ENCODE measurements at regions not wholly inside any gene's neighbourhood (a gene's known extent, or its start where the extent isn't known, plus 50 kb on each side); places are given as distances from the start of the nearest gene placed in this dataset.

DNA sequence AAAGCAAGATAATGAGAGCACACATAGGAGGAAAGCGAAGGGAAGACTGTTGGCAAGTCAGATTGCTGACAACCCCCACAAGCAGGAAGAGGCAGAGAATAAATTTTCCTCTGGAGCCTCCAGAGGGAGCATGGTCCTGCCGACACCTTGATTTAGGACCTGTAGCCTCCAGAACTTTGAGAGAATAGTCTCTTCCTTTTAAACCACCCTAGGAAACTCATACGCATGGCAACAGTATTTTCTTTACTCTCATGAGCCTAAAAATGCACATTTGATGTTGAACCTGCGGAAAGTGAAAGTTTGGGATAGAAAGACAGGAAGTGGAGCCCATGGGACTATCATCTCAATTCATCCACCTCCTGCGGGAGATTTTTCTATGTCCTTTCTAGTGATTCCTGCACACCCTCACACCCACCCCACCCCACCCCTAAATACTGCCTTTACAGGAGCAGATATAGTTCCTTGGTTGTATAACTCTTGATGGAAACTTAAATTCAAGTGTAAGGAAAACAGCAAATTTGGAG lies 116.7 kb upstream of the LPP start:
- H3K9me3 Mint-ChIP-seq (ENCODE audit: unreplicated experiment), result no peaks in the 10 kb centered on the region
- no peaks in the 10 kb centered on the region for H3K36me3 Mint-ChIP-seq (ENCODE audit: unreplicated experiment)
- no peak for DNase-seq (ENCODE audit: extremely low spot score, unreplicated experiment)
- peak overlapping the region; percentile 76 for H3K27ac Mint-ChIP-seq (ENCODE audit: unreplicated experiment)
- H3K4me3 Mint-ChIP-seq (ENCODE audit: unreplicated experiment), result peak overlapping the region; percentile 43
- TF ChIP-seq, protein P1, sequence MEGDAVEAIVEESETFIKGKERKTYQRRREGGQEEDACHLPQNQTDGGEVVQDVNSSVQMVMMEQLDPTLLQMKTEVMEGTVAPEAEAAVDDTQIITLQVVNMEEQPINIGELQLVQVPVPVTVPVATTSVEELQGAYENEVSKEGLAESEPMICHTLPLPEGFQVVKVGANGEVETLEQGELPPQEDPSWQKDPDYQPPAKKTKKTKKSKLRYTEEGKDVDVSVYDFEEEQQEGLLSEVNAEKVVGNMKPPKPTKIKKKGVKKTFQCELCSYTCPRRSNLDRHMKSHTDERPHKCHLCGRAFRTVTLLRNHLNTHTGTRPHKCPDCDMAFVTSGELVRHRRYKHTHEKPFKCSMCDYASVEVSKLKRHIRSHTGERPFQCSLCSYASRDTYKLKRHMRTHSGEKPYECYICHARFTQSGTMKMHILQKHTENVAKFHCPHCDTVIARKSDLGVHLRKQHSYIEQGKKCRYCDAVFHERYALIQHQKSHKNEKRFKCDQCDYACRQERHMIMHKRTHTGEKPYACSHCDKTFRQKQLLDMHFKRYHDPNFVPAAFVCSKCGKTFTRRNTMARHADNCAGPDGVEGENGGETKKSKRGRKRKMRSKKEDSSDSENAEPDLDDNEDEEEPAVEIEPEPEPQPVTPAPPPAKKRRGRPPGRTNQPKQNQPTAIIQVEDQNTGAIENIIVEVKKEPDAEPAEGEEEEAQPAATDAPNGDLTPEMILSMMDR (IDR thresholded peaks at IDR 0.05), result peak; percentile 59
- no peaks in the 10 kb centered on the region for H3K27me3 Mint-ChIP-seq (ENCODE audit: unreplicated experiment)
- H3K4me1 Mint-ChIP-seq (ENCODE audit: unreplicated experiment), result peaks cover 35% of the 10 kb centered on the region

DNA sequence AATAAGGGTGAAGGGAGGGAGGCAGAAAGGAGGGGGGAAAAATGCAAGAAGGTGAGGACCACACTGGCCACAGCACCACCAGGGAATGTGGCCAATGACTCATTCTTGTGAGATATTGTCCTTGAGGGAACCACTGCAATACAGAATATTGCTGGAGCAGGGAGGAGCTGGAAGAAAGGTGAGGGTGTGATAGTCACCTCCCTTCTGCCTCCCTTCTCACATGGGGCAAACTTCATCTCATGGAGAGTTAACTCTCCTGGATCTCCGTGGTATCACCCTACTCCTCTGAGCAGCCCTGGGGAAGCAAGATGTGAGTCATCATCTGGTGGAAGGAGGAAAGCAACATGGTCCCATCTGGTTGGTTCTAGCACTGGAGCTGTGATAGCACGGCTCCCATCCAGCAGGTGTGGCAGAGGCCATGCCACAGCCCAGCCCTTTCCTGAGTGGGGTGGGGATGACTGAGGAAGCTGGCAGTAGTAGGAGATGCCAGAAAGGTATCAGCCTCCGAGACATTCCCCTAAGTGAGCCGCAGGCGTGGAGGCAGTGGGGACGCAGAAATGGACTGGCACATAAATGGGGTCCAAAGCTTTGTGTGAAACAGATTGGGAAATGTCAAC lies 115.9 kb upstream of the LPP start:
- DNase-seq (ENCODE audit: extremely low spot score, unreplicated experiment), result no peak
- H3K4me1 Mint-ChIP-seq (ENCODE audit: unreplicated experiment), result peaks cover 35% of the 10 kb centered on the region
- no peaks in the 10 kb centered on the region for H3K36me3 Mint-ChIP-seq (ENCODE audit: unreplicated experiment)
- TF ChIP-seq, protein P1 (IDR thresholded peaks at IDR 0.05), result no peak
- H3K4me3 Mint-ChIP-seq (ENCODE audit: unreplicated experiment), result no peak overlapping the region
- peak overlapping the region; percentile 76 for H3K27ac Mint-ChIP-seq (ENCODE audit: unreplicated experiment)
- no peaks in the 10 kb centered on the region for H3K27me3 Mint-ChIP-seq (ENCODE audit: unreplicated experiment)
- no peaks in the 10 kb centered on the region for H3K9me3 Mint-ChIP-seq (ENCODE audit: unreplicated experiment)

DNA sequence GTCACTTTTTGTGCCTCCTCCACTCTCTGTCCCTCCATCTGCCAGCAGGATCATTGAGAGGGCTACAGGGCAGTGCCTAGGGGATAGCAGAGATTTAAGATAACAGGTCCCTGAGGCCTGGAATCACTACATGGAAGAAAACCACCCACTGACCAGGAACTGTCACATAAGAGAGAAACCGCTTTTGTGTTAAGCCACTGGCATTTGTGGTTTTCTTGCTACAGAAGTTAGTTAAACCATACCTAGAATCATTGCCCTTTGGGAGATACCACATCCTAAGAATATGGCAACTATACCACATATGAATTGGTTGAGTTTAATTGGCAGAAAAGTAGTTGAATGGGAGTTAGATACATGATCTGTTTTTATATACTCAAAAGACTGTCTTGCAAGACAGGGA lies 112.8 kb upstream of the LPP start:
- H3K9me3 Mint-ChIP-seq (ENCODE audit: unreplicated experiment), result no peaks in the 10 kb centered on the region
- no peak overlapping the region for H3K27ac Mint-ChIP-seq (ENCODE audit: unreplicated experiment)
- peaks cover 27% of the 10 kb centered on the region for H3K4me1 Mint-ChIP-seq (ENCODE audit: unreplicated experiment)
- H3K36me3 Mint-ChIP-seq (ENCODE audit: unreplicated experiment), result no peaks in the 10 kb centered on the region
- TF ChIP-seq, protein P1 (IDR thresholded peaks at IDR 0.05), result no peak
- H3K27me3 Mint-ChIP-seq (ENCODE audit: unreplicated experiment), result no peaks in the 10 kb centered on the region
- no peak for DNase-seq (ENCODE audit: extremely low spot score, unreplicated experiment)
- no peak overlapping the region for H3K4me3 Mint-ChIP-seq (ENCODE audit: unreplicated experiment)

DNA sequence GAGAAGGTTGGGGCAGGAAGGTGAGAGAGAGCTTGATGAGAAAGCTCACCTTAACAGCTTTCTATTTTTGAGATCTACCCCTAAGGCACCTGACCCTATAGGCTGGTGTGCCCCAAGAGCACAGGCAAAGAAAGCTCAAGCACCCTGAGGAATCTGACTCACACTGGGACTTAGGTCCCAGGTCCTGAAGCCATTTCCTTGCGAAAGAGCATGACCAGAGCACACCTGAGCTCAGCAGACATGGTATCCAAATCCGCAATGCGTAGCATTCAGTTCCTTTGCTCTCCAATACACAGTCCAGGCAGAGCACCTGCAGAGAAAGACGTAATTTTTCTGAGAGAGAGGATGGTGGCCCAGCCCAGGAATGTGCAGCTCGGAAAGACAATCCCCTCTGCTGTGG lies 112.1 kb upstream of the LPP start:
- Mint-ChIP-seq H3K27me3 (ENCODE audit: unreplicated experiment) (no peaks in the 10 kb centered on the region), H3K4me1 (ENCODE audit: unreplicated experiment) (peaks cover 24% of the 10 kb centered on the region), H3K36me3 (ENCODE audit: unreplicated experiment) (no peaks in the 10 kb centered on the region), H3K27ac (ENCODE audit: unreplicated experiment) (no peak overlapping the region), H3K4me3 (ENCODE audit: unreplicated experiment) (no peak overlapping the region), H3K9me3 (ENCODE audit: unreplicated experiment) (no peaks in the 10 kb centered on the region)
- DNase-seq (ENCODE audit: extremely low spot score, unreplicated experiment), result no peak
- TF ChIP-seq, protein P1 (IDR thresholded peaks at IDR 0.05), result no peak

DNA sequence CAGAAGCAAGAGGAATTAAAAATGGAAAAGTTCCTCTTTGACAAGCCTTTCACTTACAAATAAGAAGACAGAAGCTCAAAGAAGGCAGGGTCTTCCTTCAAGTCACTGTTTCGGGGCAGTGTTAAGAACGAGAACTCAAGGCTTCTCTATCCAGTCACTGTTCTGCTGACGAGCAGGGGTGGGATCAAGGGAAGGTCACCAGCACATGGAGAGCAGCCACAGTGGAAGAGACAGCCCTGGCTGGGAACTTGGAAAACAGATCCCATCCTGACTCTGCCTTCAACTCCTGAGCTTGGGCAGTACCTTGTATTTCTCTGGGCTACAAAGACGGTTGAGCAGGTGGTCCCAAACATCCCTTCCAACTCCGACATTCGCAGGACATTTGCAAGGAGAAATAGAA lies 111.5 kb upstream of the LPP start:
- TF ChIP-seq, protein P1 (IDR thresholded peaks at IDR 0.05), result no peak
- Mint-ChIP-seq H3K4me1 (ENCODE audit: unreplicated experiment) (peaks cover 19% of the 10 kb centered on the region), H3K27ac (ENCODE audit: unreplicated experiment) (no peak overlapping the region), H3K27me3 (ENCODE audit: unreplicated experiment) (no peaks in the 10 kb centered on the region), H3K36me3 (ENCODE audit: unreplicated experiment) (no peaks in the 10 kb centered on the region), H3K9me3 (ENCODE audit: unreplicated experiment) (no peaks in the 10 kb centered on the region), H3K4me3 (ENCODE audit: unreplicated experiment) (no peak overlapping the region)
- DNase-seq (ENCODE audit: extremely low spot score, unreplicated experiment), result no peak

Data from osteocyte (in vitro differentiated cells).